Parathyroid adenoma (tissue), 2 donors: ENCODE measurements at regions not wholly inside any gene's neighbourhood (a gene's known extent, or its start where the extent isn't known, plus 50 kb on each side); places are given as distances from the start of the nearest gene placed in this dataset.

Experiments used
- H2AFZ ChIP-seq: fragments of 300-600 bp; sonication (generic); one replicate; pipeline ENCODE4 v1.7.0; 2017; ENCODE audit warnings: antibody characterized with exemption, mild to moderate bottlenecking
- H3K27ac ChIP-seq: fragments of 300-600 bp; sonication (generic); one replicate; pipeline ENCODE4 v1.7.0; 2017
- H3K27me3 ChIP-seq: fragments of 300-600 bp; sonication (generic); one replicate; pipeline ENCODE4 v1.7.0; 2017; ENCODE audit warnings: low read length; ENCODE audit not compliant: control insufficient read depth, insufficient read depth
- H3K36me3 ChIP-seq: fragments of 300-600 bp; sonication (generic); one replicate; pipeline ENCODE4 v1.7.0; 2017; ENCODE audit warnings: low read length; ENCODE audit not compliant: control insufficient read depth, insufficient read depth
- H3K4me1 ChIP-seq: fragments of 300-600 bp; sonication (generic); one replicate; pipeline ENCODE4 v1.7.0; 2017; ENCODE audit warnings: control low read depth
- H3K4me2 ChIP-seq: fragments of 300-600 bp; sonication (generic); one replicate; pipeline ENCODE4 v1.7.0; 2017; ENCODE audit warnings: low read length
- H3K4me3 ChIP-seq: fragments of 300-600 bp; sonication (generic); one replicate; pipeline ENCODE4 v1.7.0; 2017; ENCODE audit warnings: low read depth, low read length
- H3K79me2 ChIP-seq: fragments of 300-600 bp; sonication (generic); one replicate; pipeline ENCODE4 v1.7.0; 2017; ENCODE audit warnings: control low read depth
- H3K9ac ChIP-seq: fragments of 300-600 bp; sonication (generic); one replicate; pipeline ENCODE4 v1.7.0; 2017; ENCODE audit warnings: mild to moderate bottlenecking
- H3K9me3 ChIP-seq: fragments of 300-600 bp; sonication (generic); one replicate; pipeline ENCODE4 v1.7.0; 2017; ENCODE audit warnings: low read length; ENCODE audit not compliant: control insufficient read depth
- TF ChIP-seq, protein P1 (sequence below): fragments of 300-600 bp; sonication (generic); IDR thresholded peaks from one replicate; pipeline ENCODE4 v1.7.0; 2017; ENCODE audit warnings: antibody characterized with exemption, mild to moderate bottlenecking
- donor health status: primary hyperparathyroidism.

DNA sequence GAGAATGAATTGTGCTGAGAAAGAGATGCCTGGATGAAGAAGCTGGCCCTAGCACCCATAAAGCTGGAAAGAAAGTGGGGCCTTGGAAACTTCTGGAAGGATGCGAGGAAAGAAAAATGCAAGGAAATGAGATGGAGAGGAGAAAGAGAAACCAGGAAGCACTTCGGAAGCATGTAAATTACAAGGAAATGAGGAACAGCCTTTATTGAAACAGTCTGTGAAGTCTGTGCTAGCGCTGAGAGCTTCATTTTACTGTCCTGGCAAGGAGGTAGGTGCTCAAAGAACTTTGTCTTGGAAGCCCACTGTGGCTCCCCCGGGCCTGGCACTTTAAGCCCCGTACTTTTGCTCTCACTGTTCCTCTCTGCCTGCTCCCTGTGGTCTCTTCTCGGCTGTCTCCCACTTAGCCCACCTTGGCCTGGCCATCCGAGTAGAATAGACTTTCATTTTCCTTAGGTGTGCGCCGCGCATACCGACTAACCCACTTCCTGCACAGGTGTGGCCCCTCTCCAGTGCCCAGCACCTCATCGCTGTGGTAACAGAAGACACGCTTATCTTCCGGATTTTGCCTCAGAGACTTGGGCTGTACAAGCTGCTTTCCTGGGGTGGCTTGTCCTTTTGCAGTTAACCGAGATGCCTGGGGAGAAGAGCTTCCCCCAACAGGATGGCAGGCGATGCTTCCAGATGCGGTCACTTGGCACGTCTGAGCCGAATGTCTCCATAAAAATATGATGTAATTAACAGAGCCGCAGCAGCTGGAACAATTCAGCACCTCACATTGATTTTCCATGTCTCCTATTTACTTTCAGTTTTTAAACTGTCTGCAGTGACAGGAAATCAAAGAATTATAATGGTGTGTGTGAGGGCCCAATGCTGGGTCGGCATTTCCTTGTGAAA, 199.6 kb downstream of the HRH4 start:
- no peak overlapping the region for H3K4me3 ChIP-seq
- H3K36me3 ChIP-seq = no peaks in the 10 kb centered on the region
- H3K27me3 ChIP-seq = no peaks in the 10 kb centered on the region
- H3K27ac ChIP-seq = no peak overlapping the region
- no peaks in the 10 kb centered on the region for H3K79me2 ChIP-seq
- TF ChIP-seq, protein P1, sequence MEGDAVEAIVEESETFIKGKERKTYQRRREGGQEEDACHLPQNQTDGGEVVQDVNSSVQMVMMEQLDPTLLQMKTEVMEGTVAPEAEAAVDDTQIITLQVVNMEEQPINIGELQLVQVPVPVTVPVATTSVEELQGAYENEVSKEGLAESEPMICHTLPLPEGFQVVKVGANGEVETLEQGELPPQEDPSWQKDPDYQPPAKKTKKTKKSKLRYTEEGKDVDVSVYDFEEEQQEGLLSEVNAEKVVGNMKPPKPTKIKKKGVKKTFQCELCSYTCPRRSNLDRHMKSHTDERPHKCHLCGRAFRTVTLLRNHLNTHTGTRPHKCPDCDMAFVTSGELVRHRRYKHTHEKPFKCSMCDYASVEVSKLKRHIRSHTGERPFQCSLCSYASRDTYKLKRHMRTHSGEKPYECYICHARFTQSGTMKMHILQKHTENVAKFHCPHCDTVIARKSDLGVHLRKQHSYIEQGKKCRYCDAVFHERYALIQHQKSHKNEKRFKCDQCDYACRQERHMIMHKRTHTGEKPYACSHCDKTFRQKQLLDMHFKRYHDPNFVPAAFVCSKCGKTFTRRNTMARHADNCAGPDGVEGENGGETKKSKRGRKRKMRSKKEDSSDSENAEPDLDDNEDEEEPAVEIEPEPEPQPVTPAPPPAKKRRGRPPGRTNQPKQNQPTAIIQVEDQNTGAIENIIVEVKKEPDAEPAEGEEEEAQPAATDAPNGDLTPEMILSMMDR = no peak
- no peaks in the 10 kb centered on the region for H3K4me1 ChIP-seq
- H3K4me2 ChIP-seq = peak overlapping the region; percentile 9
- peak overlapping the region; percentile 45 for H2AFZ ChIP-seq
- no peak overlapping the region for H3K9ac ChIP-seq
- H3K9me3 ChIP-seq = no peaks in the 10 kb centered on the region

GRCh38 chr18:24660956-24661355, 200.5 kb downstream of the HRH4 start:
- Histone ChIP-seq H3K27ac (no peak overlapping the region), H3K9ac (no peak overlapping the region)
- TF ChIP-seq, protein P1 = no peak

DNA sequence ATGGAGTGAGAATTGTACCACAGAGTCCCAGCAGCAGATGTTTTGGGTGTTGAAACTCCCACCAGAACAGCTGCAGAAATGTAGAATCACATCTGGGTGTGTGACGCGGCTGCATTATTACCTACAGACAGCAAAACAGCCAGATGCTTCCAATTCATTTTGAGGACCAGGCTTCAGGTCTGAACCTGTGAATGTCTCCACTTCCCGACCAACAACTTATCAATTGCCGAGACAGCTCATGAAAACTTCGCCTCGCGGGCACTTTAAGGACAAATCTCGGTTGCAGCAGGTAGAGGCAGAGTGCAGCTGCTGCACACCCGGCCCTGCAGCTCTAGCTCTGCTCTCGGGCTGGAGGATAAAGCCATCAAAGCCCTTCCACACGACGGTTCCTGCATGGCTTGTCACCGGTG, 202.0 kb downstream of the HRH4 start:
- no peak overlapping the region for H3K9ac ChIP-seq
- H3K36me3 ChIP-seq = no peaks in the 10 kb centered on the region
- no peaks in the 10 kb centered on the region for H3K79me2 ChIP-seq
- no peak overlapping the region for H3K4me3 ChIP-seq
- H2AFZ ChIP-seq = no peak overlapping the region
- no peaks in the 10 kb centered on the region for H3K27me3 ChIP-seq
- no peak overlapping the region for H3K4me2 ChIP-seq
- TF ChIP-seq, protein P1 = no peak
- no peaks in the 10 kb centered on the region for H3K4me1 ChIP-seq
- no peak overlapping the region for H3K27ac ChIP-seq
- no peaks in the 10 kb centered on the region for H3K9me3 ChIP-seq

More at GRCh38 chr18:24660956-24661355, 200.5 kb downstream of the HRH4 start:
- no peaks in the 10 kb centered on the region for H3K36me3 ChIP-seq
- H3K79me2 ChIP-seq = no peaks in the 10 kb centered on the region
- H3K4me2 ChIP-seq = peak overlapping the region; percentile 9
- H2AFZ ChIP-seq = no peak overlapping the region
- no peaks in the 10 kb centered on the region for H3K27me3 ChIP-seq
- H3K4me1 ChIP-seq = no peaks in the 10 kb centered on the region
- H3K9me3 ChIP-seq = no peaks in the 10 kb centered on the region
- no peak overlapping the region for H3K4me3 ChIP-seq

DNA sequence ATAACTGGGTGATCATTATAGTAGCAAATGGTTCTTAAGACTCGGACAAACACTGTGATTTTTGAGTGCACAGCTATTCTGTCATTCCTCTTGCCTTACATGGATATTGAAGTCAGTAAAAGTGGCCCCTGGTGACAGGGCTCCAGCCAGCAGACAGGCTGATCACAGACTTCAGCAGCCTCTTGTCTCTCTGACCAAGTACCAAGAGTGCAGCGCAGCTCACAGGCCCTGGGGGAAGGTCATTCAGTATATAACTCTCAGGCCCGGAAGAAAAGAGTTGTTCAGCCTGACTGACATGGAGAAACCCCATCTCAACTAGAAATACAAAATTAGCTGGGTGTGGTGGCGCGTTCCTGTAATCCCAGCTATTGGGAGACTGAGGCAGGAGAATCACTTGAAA, 202.6 kb downstream of the HRH4 start:
- no peaks in the 10 kb centered on the region for H3K9me3 ChIP-seq
- no peak overlapping the region for H3K4me3 ChIP-seq
- no peak overlapping the region for H3K27ac ChIP-seq
- no peak overlapping the region for H2AFZ ChIP-seq
- H3K79me2 ChIP-seq = no peaks in the 10 kb centered on the region
- H3K9ac ChIP-seq = no peak overlapping the region
- no peaks in the 10 kb centered on the region for H3K36me3 ChIP-seq
- TF ChIP-seq, protein P1 = no peak
- no peak overlapping the region for H3K4me2 ChIP-seq
- no peaks in the 10 kb centered on the region for H3K27me3 ChIP-seq
- no peaks in the 10 kb centered on the region for H3K4me1 ChIP-seq

- Histone ChIP-seq H3K79me2 (no peaks in the 10 kb centered on the region), H3K4me1 (no peaks in the 10 kb centered on the region), H3K27ac (no peak overlapping the region), H3K9ac (no peak overlapping the region), H3K4me2 (no peak overlapping the region), H3K36me3 (no peaks in the 10 kb centered on the region), H3K4me3 (no peak overlapping the region), H3K27me3 (no peaks in the 10 kb centered on the region), H2AFZ (no peak overlapping the region), H3K9me3 (no peaks in the 10 kb centered on the region)
- TF ChIP-seq, protein P1 = no peak
Observed at GRCh38 chr18:24669015-24669414, 208.6 kb downstream of the HRH4 start.
